Keratinocyte (primary cell): ENCODE measurements at regions not wholly inside any gene's neighbourhood (a gene's known extent, or its start where the extent isn't known, plus 50 kb on each side); places are given as distances from the start of the nearest gene placed in this dataset.

Experiments
- DNase-seq: peaks from one replicate; pipeline ENCODE4 v3.0.0-alpha.2; 2011; ENCODE audit warnings: low read depth, missing footprints, low spot score
- FAIRE-seq: peaks from 2 replicates; lab custom pipeline; 2011; peaks lifted over from hg19 to GRCh38; lab: Jason Lieb, UNC
- H2AFZ ChIP-seq: 2 replicates; pipeline ENCODE4 v1.6.0; 2012; ENCODE audit warnings: low read length, control low read depth, inconsistent platforms; ENCODE audit not compliant: control insufficient read depth
- H3K27ac ChIP-seq: 2 replicates; pipeline ENCODE4 v1.5.1; 2011; ENCODE audit warnings: low read length; ENCODE audit not compliant: control insufficient read depth, insufficient read depth
- H3K27me3 ChIP-seq: 3 replicates; pipeline ENCODE4 v1.6.0; 2011; ENCODE audit warnings: low read length; ENCODE audit not compliant: control insufficient read depth, insufficient read depth; ENCODE audit errors: extremely low read depth
- H3K36me3 ChIP-seq, 2 experiments: 2 replicates in 1 of 2; 3 replicates in 1 of 2; pipeline ENCODE4 v1.5.1; 2011; ENCODE audit warnings: low read length in 2 of 2, mild to moderate bottlenecking in 1 of 2; ENCODE audit not compliant: control insufficient read depth in 2 of 2, insufficient read depth in 2 of 2; ENCODE audit errors: extremely low read depth in 1 of 2
- H3K4me1 ChIP-seq: 3 replicates; pipeline ENCODE4 v1.5.1; 2011; ENCODE audit warnings: low read length; ENCODE audit not compliant: control insufficient read depth, insufficient read depth; ENCODE audit errors: extremely low read depth
- H3K4me2 ChIP-seq: 3 replicates; pipeline ENCODE4 v1.6.0; 2011; ENCODE audit warnings: low read depth, low read length; ENCODE audit not compliant: control insufficient read depth, insufficient read depth; ENCODE audit errors: extremely low read depth
- H3K4me3 ChIP-seq, 3 experiments: fragments of 200-600 bp in 1 of 3; sonication (generic) in 1 of 3; 2 replicates in 2 of 3; 3 replicates in 1 of 3; pipeline ENCODE4 v1.5.1; 2011 to 2016; ENCODE audit warnings: low read length in 3 of 3, mild to moderate bottlenecking in 3 of 3, control low read depth in 2 of 3, inconsistent platforms in 1 of 3, low read depth in 1 of 3, mixed read lengths in 1 of 3, mixed run types in 1 of 3, moderate library complexity in 1 of 3; ENCODE audit not compliant: control insufficient read depth in 2 of 3, insufficient read depth in 2 of 3; ENCODE audit errors: extremely low read depth in 1 of 3
- H3K79me2 ChIP-seq: 2 replicates; pipeline ENCODE4 v1.6.0; 2012; ENCODE audit warnings: low read length; ENCODE audit not compliant: control insufficient read depth, insufficient read depth
- H3K9ac ChIP-seq: 3 replicates; pipeline ENCODE4 v1.6.0; 2011; ENCODE audit warnings: low read length; ENCODE audit not compliant: control insufficient read depth, insufficient read depth; ENCODE audit errors: extremely low read depth
- H3K9me1 ChIP-seq: 3 replicates; pipeline ENCODE4 v1.6.0; 2011; ENCODE audit warnings: low read length; ENCODE audit not compliant: control insufficient read depth, insufficient read depth; ENCODE audit errors: extremely low read depth
- H3K9me3 ChIP-seq: 2 replicates; pipeline ENCODE4 v1.5.1; 2012; ENCODE audit warnings: low read depth, low read length; ENCODE audit not compliant: control insufficient read depth
- H4K20me1 ChIP-seq: 3 replicates; pipeline ENCODE4 v1.6.0; 2011; ENCODE audit warnings: low read length; ENCODE audit not compliant: control insufficient read depth, insufficient read depth; ENCODE audit errors: extremely low read depth
- CTCF ChIP-seq, 3 experiments: IDR thresholded peaks in 1 of 3; conservative IDR thresholded peaks in 1 of 3; optimal IDR thresholded peaks in 1 of 3; 2 replicates in 2 of 3; 3 replicates in 1 of 3; pipeline versions ENCODE3 to v1.5.1; 2011; ENCODE audit warnings: low read length in 3 of 3, mild to moderate bottlenecking in 3 of 3, moderate library complexity in 2 of 3, control low read depth in 1 of 3, inconsistent platforms in 1 of 3; ENCODE audit not compliant: insufficient read depth in 2 of 3; ENCODE audit errors: extremely low read depth in 1 of 3
- EZH2 ChIP-seq: IDR thresholded peaks from one replicate; pipeline ENCODE4 v1.6.1; 2012; ENCODE audit warnings: inconsistent platforms, mild to moderate bottlenecking, low read length, moderate library complexity
- dilution Hi-C: fragments of 300-500 bp; cut with MboI; formaldehyde crosslinking; loops from one replicate; pipeline ENCODE4 v1.7.0; 2020; ENCODE audit warnings: low sequenced_read_pairs; ENCODE audit not compliant: extremely low pct_ligation_motif_present

GRCh38 chr14:105935384-105935783 is 409.0 kb downstream of the TMEM121 start:
- Histone ChIP-seq H3K9me1 (no peaks in the 10 kb centered on the region), H3K79me2 (no peaks in the 10 kb centered on the region), H3K9ac (no peak overlapping the region), H3K36me3 (no peaks in the 10 kb centered on the region), H3K4me2 (no peak overlapping the region), H3K4me3 (no peak overlapping the region), H3K27me3 (no peaks in the 10 kb centered on the region), H2AFZ (no peak overlapping the region), H3K4me1 (no peaks in the 10 kb centered on the region), H3K27ac (no peak overlapping the region), H4K20me1 (no peaks in the 10 kb centered on the region), H3K9me3 (peaks cover 9% of the 10 kb centered on the region)
- dilution Hi-C loops = no loop called here
- no peak for DNase-seq
- FAIRE-seq = no peak
- TF ChIP-seq EZH2 (no peak), CTCF (optimal IDR thresholded peaks at IDR 0.05 in 1 of 3, IDR thresholded peaks at IDR 0.05 in 1 of 3, conservative IDR thresholded peaks at IDR 0.05 in 1 of 3; ENCODE audit: extremely low read depth in 1 of 3, insufficient read depth in 2 of 3, low read length in 3 of 3) (no peak)

- H3K9me3 ChIP-seq = peaks cover 8% of the 10 kb centered on the region
These were observed 411.1 kb downstream of the TMEM121 start for GRCh38 chr14:105937253-105938054.

More at GRCh38 chr14:105937253-105938054, 411.1 kb downstream of the TMEM121 start:
- Histone ChIP-seq H3K27me3 (no peaks in the 10 kb centered on the region), H3K9me1 (no peaks in the 10 kb centered on the region), H3K79me2 (no peaks in the 10 kb centered on the region), H3K27ac (no peak overlapping the region), H3K4me2 (no peak overlapping the region), H3K9ac (no peak overlapping the region), H3K4me1 (no peaks in the 10 kb centered on the region), H3K4me3 (no peak overlapping the region), H3K36me3 (no peaks in the 10 kb centered on the region), H4K20me1 (no peaks in the 10 kb centered on the region), H2AFZ (no peak overlapping the region)
- dilution Hi-C loops = no loop called here
- DNase-seq = no peak
- TF ChIP-seq EZH2 = no peak
- no peak for FAIRE-seq
